GM19455 (cell line): ENCODE measurements at regions not wholly inside any gene's neighbourhood (a gene's known extent, or its start where the extent isn't known, plus 50 kb on each side); places are given as distances from the start of the nearest gene placed in this dataset.

ENCODE experiments used
- ATAC-seq: cut with Tn5 transposase; IDR thresholded peaks from one replicate; pipeline ENCODE4 v1.9.1; 2021; ENCODE audit not compliant: unreplicated experiment

- no peak for ATAC-seq
Observed at GRCh38 chr14:98694541-98694940, 577.5 kb downstream of the BCL11B start.

DNA sequence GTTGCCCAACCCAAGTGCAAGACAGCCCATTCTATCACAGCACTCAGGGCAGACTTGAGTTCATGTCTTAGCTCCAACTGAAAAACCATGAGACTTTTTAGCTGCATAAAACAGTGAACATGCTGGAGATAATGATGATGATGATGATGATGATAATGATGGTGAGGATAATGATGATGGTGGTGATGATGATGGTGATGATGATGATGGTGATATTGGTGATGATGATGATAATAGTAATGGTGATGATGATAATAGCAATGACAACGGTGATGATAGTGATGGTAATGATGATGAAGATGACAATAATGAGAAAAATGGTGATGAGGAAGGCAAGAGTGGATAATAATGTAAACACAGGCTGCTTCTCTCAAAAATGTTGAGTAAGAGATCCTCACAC, 576.2 kb downstream of the BCL11B start:
- no peak for ATAC-seq

DNA sequence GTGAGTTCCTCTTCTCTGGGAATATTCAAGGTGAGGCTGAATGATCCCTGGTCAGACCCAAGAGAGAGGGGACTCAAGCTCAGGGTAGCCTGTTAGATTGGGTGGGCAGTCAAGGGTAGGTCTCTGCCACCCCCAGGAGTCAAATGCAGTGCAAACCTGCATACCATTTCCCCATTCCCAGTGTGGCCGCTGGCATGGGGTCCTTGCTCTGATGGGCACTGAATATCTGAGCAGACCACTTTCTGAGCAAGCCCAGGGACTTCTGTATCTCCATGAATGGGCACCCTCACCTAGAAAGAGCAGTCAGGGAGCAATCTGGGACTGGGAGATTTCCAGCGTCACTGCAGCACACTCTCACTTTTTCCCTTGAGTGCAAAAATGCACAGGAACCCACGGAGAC, 573.7 kb downstream of the BCL11B start:
- ATAC-seq, result no peak

GRCh38 chr14:98700748-98701147, 571.2 kb downstream of the BCL11B start:
- no peak for ATAC-seq

GRCh38 chr14:98701377-98701776, 570.6 kb downstream of the BCL11B start:
- ATAC-seq, result no peak

DNA sequence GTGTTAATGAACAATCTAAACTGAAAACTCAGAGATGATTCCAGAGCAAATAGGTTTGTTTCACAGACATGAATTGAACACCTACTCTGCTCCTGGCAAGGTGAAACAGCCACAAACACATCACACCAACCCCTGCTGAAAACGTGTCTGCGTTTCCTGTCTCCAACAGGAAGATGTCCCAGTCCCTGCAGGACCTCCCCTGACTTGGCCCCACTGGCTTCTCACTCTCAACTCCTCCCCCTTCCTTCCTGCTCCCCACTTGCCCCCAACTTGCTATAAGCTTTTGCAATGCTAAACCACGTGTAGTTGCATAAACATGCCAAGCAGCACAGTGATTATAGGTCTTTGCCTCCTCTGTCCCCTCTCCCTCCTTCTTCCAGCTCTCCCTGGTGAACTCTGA, 567.6 kb downstream of the BCL11B start:
- ATAC-seq, result no peak

- no peak for ATAC-seq
Observed at GRCh38 chr14:98705871-98706300, 566.1 kb downstream of the BCL11B start.

- ATAC-seq, result no peak
Observed at GRCh38 chr14:98707522-98707921, 564.5 kb downstream of the BCL11B start.

- ATAC-seq, result no peak
Observed at GRCh38 chr14:98708555-98708954, 563.4 kb downstream of the BCL11B start.

DNA sequence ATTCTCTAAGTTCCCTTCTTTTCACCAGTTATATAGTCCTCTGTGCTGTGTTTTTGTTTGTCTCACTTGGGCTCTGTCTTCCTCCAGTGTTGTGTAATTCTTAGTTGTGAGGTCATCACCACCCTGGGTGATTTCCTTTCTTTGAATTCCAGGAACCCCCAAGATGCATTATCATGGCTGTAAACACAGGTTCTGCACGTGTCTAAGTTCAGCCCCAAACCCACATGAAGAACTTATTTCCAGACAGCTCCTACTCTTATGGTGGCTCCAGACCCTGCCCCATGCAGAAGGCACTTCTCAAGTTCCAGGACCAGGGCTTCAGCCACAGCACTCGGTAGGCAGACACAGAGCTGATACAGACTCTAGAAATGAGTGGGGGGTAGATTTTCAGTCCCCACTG, 560.5 kb downstream of the BCL11B start:
- ATAC-seq, result no peak

DNA sequence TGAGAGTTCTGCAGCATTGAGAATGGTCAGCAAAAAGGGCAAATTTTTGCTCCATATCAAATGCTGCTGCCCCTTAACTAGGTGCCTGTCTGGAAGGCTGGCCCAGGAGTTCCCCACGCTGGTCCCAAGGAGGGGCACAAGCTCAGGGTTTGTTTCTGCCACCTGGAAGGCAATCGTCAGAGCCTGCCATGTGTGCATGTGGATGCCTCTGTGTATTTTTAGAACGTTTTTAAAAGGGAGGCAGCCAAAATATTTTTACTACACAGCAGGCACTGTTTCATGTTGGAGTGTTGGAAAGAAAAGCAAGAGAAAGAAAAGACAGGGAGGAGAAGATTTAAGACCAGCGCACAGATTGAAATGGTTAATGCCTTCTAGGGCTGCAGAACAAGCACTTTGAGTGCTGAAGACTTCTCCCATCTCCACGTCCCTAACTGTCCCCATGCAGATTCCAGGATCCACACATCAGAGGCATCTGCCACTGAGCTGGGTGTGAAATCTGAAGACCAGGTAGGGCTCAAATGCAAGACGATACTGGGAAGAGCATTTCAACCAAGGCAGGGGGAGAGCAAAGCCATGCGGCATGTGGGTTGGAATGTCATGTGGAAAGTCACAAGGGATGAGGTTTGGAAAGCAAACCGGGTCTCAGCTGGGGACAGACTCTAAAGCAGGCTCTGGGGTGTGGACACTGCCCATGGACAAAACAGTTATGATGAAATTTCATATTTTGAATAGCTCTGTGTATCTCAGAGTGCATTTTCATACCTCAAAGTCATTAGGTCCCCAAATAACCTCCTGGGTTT, 557.2 kb downstream of the BCL11B start:
- no peak for ATAC-seq

- no peak for ATAC-seq
Observed at GRCh38 chr14:98716133-98716532, 555.9 kb downstream of the BCL11B start.

- ATAC-seq, result no peak
Observed at GRCh38 chr14:98721061-98721460, 550.9 kb downstream of the BCL11B start.

DNA sequence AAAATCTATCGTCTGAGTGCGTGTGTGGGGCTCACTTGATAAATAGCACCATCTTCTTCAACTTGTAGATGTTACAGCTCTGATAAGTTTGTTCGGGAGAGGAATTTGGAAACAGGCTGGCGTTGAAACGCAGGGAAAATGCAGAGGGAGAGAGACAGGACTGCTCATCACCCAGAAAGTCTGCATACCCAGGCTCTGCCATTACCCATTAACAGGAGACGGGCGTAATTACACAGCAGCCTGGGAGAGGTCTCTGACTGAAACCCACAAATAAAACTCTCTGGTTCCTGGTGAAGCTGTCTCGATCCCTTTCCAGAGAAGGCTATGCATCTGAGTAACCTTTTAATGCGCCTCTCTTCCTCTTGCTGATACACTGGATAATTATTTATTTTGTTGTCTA, 547.3 kb downstream of the BCL11B start:
- no peak for ATAC-seq

- ATAC-seq, result no peak
Observed at GRCh38 chr14:98725191-98725590, 546.8 kb downstream of the BCL11B start.

DNA sequence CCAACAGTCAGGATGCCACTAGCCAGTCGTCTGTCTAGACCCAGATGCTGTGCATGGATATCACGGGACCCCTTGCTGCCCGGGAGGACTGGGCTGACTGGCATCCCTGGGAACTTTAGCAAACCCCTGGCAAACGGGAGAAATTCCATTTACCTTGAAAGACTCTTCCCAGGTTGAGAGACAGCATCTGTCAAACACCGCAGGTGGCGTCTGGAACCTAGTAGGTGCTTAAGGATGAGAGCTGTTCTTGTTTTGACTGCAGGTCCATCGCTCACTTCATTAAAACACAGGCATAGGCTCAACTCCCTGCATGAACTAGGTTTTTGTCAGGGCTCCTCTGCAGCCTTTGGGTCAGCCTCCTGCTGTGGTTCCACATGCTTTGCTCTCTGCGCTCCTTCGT, 546.3 kb downstream of the BCL11B start:
- ATAC-seq, result no peak

DNA sequence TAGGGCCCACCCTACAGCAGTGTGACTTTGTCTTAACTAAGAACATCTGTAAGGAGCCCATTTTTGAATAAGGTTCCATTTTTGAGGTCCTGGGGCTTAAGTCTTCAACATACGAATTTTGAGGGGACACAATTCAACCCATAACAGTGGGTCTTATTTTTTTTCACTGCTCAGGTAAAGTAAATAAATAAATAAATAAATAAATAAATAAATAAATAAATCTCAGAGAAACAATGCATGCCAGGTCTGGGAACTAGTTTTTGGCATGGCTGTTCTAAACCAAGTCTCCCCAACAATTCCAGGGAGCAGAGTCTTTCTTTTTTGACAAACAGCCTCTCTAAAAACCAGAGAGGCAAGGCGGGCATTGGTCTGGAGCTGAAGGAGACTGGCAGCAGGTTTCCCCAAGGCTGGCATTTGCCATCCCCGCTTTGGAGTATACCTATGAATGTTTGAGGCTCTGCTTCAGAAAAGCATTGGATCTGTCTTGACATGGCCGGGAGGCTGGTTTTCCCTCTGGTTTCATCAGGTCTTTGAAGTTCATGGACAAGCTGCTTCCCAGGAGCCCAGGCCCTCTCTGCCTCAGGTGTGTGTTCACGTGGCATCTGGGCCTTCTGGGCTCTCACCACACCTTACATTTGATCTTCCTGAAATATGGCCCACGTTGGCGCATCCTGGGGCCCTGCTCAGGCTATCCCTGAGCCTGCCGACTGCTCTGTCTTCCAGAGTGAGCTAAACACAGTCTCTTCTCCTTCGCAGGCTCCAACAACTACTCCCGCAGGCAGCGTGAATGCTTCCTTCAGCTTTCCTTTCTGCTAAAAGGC, 545.2 kb downstream of the BCL11B start:
- no peak for ATAC-seq

- ATAC-seq, result no peak
Observed at GRCh38 chr14:98728024-98728423, 544.0 kb downstream of the BCL11B start.

- no peak for ATAC-seq
Observed at GRCh38 chr14:98728836-98729235, 543.2 kb downstream of the BCL11B start.

DNA sequence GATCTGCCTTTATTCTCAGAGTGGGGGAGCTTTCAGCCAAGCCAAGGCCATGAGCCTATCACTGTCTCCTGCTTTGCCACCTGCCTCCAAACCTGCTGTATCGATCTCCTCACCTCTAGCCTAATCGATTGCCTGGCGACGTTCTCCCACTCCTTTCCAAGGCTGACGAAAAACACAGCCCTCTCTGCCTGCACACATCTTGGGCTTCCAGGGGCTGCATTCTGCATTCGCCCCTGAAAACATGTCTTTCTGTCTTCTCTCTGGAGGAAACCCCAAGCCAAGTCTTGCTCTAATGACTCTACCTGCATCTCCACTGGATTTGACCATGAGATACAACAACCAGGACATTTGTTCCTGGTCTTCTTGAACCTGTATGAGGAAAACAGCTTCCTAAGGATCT, 540.7 kb downstream of the BCL11B start:
- ATAC-seq, result no peak

GRCh38 chr14:98731701-98732100, 540.3 kb downstream of the BCL11B start:
- no peak for ATAC-seq

- no peak for ATAC-seq
Observed at GRCh38 chr14:98733536-98733935, 538.5 kb downstream of the BCL11B start.
